ENCODE measurements at regions not wholly inside any gene's neighbourhood (a gene's known extent, or its start where the extent isn't known, plus 50 kb on each side); places are given as distances from the start of the nearest gene placed in this dataset.
"Not testable (repeated sequence)": the region's sequence is repeated elsewhere in the genome, so short reads cannot be mapped to it uniquely, and the experiment has no call there.

DNA sequence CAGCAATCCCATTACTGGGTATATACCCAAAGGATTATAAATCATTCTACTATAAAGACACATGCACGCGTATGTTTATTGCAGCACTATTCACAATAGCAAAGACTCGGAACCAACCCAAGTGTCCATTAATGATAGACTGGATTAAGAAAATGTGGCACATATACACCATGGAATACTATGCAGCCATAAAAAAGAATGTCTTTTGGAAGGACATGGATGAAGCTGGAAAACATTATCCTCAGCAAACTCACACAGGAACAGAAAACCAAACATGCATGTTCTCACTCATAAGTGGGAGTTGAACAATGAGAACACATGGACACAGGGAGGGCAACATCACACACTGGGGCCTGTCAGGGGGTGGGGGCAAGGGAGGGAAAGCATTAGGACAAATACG, 143.7 kb upstream of the IVNS1ABP start:
- DNase-seq, result not testable (repeated sequence)

DNA sequence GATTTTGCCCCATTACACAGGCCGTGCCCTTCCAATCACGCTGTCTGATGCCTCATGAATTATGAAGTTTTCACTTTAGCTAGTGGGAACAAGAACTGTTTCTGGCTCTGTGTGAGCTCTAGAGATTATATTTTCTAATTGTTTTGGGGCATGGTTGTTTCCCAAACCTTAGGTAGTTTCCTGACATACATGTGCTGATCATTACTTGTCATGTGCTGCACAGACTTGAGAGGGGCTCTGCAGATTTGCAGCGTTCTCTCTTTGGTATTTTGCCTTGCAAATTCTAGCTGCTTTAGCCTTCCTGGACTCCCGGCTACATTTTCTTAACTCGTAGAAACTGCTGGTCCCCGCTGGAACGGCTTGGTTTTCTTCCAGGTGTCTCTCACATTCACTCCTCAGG, 142.1 kb upstream of the IVNS1ABP start:
- DNase-seq, result no peak

DNA sequence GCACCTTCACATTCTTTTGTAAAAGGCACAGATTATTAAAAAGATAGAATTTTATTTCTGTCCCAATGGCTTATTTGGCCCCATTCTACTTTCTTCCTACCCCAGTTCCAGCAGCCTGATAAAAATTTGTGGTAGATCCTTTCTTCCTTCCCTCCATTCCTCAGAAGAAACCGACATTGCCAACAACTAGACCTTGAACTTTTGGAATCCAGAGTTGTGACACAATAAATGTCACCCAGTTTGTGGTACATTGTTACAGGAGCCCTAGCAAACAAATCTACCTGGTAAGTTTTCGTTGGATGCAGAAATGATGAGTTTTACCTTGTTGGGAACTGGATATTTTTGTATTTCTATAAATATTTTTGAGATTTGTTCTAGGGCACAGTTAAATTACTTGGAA, 141.6 kb upstream of the IVNS1ABP start:
- DNase-seq, result no peak

DNA sequence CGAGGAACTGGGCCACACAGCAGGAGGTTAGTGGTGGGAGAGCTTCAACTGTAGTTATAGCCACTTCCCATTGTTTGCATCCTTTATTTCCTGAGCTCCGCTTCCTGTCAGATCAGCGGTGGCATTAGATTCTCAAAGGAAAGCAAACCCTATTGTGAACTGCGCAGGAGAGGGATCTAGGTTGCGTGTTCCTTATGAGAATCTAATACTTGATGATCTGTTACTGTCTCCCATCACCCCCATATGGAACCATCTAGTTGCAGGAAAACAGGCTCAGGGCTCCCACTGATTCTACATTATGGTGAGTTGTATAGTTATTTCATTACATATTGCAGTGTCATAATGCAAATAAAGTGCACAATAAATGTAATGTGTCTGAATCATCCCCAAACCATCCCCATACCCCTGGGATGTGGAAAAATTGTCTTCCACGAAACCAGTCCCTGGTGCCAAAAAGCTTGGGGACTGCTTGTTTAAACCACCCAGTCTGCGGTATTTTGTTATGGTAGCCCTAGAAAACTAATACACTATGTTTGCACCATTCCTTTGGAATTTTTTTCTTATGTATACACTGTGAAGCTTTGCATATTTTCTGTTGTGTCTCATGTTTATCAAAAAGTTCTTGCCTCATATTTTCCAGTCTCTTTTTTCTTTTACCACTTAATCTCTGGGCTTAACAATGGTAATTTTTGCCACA, 136.6 kb upstream of the IVNS1ABP start:
- no peak for DNase-seq

DNA sequence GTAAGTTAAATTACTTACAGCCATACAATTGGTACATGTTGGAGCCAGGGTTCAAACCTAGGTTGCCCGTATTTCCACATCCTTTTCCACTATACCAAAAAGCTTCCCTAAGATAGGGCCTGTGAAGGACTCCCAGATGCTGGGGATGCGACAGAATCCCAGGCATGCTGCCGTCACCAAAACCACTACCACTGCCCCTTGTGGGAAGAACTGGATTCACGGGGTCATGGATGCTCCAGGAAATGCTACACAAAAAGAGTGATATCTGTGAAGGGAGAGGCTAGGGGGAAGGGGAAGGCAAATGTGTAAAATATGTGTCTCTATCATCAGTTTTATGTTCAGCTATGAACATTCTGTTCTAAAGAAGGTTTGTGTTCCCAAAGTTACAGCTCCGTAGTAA, 133.9 kb upstream of the IVNS1ABP start:
- DNase-seq, result no peak

DNA sequence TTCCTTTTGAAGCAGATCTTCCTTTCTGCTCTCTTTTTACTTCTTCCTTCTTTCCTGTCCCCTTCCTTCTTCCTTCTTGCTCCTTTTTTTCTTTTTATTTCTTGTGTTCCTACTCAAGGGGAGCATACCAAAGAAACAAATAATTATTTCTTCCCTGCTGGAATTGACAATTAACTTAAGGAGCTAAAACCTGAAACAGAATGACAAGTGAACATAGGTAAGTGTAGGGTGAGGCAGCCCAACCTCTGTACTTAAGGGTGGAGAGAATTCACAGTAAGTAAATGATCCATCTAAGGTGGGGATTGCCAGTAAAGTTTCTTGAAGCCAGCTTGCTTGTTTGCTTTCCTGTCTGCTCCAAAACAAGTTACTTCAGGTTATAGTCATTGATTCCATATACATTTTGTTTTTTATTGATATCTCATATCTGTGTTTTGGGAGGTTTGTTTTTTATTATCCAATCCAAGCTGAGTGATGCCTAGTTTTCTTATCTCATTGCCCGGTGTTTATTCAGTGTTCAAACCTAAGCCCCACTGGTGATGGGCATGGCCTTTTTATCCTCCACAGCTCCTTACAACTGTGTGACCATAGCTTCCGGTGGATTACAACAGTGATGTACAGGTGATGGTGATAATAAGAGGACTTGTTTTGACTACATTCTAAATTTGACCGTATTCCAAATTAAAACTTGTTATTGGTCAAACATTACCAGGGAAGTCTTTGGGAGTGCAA, 133.2 kb upstream of the IVNS1ABP start:
- no peak for DNase-seq

DNA sequence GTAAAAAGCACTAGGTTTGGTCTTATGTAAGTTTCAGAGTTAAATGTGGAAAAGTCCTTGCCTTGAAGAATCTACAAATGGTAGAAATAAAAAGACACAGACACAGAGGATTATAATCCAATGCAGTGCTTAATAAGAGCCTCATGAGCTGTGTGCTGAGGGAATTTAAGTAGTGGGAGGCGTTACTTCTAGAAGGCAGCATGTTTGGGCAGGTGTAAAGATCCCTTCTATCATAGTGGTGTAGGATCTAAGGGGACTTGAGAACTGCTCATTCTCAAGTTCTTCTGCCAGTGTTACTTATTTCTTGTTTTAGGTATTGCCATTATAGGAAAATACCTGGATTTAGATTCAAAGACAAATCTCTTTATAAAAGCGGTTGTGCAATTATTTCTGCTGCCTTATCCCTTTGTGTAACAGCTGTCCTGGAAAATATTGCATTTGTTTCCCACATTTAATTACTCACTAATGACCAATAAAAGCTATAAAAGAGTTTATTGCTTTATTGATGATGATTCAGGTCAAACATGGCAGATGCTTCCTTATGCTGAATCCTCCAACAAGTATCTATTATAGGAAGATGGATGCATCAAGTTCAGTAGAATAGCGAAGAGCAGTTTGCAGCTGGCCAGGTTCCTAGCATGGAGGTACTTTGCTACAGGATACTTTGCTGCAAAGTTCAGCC, 132.5 kb upstream of the IVNS1ABP start:
- no peak for DNase-seq

DNA sequence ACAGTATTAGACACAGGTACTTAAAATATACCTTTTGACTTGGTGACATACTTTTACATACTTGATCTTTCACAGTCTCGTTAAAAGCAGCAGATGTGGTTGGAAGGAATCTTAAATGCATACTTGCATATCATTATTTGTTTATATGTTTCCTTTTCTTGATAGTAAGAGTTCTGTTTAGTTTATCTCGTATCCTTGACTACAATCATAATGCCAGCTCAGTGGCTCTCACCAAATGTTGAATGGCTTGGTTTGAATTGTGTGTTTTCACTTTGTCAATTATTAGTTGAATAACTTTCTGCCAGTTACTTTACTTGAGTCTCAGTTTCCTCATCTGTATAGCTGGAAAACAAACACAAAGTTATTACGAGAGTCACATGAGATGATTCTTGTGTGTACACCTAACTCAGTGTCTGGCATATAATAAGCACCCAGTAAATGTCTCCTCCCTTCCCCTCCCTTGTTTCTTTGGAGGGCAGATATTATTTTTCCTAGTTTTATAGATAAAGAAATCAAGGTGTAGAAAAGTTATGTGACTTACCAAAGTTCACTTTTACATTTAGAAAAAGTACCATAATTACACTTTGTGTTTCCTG, 131.6 kb upstream of the IVNS1ABP start:
- DNase-seq, result no peak

DNA sequence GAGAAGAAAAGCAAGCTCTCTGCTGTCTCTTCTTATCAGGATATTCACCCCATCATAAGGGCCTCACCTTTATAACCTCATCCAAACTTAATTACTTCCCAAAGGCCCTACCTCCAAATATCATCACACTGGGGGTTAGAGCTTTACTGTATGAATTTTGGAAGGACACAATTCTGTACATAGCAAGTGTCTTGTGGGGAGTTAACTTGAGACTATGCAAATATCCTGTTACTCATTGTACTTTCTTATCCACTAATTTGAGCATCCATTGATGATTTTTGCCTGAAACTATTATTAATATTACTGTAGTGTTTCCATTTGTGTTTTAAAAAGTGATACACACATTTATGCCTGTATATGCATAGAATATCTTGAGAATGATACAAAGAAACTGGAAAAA, 129.1 kb upstream of the IVNS1ABP start:
- no peak for DNase-seq

DNA sequence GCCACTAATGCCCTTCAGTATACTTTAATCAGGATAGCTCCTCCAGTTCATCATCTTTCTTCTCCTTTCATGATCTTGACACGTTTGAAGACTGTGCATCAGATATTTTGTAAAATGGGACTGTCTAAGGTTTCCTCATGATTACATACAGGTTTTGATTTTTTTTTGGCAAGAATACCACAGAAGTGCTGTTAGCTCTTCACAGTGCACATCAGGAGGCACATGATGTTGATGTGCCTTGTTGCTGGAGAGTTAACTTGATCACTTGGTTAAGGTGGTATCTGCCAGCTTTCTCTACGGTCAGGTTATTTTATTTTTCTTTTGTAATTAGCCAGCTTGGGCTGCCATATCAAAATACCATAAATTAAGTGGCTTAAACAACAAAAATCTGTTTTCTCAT, 128.6 kb upstream of the IVNS1ABP start:
- DNase-seq, result no peak

DNA sequence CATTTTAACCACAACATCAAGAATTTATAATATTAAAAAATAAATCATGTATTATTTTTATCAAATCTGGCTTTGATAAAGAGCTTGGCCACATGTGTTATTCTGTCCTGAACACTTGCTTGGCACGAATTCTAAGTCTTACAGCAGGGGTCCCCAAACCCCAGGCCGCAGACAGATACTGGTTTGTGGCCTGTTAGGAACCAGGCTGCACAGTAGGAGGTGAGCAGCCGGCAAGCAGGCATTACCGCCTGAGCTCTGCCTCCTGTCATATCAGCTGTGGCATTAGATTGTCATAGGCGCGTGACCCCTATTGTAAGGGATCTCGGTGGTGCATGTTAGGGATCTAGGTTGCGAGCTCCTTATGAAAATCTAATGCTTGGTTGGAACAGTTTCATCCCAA, 127.6 kb upstream of the IVNS1ABP start:
- no peak for DNase-seq

DNA sequence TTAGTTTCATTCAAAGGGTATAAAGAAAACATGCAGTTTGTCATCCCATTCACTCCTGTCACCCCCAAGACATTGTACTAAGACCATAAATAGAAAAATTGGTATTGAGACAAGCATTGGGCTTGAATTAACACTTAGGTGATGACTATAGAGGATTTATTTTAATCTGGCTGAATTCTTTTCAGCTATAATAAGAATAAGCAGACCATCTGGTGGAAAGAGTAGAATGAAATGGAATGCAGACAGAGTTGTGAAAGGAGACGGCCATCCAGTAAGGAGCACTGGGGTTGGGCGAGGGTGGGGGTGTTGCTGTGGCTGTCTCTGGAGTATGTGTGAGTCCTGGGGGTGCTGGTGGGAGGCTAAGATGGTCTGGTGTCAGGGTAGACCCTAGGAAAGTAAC, 125.0 kb upstream of the IVNS1ABP start:
- no peak for DNase-seq

DNA sequence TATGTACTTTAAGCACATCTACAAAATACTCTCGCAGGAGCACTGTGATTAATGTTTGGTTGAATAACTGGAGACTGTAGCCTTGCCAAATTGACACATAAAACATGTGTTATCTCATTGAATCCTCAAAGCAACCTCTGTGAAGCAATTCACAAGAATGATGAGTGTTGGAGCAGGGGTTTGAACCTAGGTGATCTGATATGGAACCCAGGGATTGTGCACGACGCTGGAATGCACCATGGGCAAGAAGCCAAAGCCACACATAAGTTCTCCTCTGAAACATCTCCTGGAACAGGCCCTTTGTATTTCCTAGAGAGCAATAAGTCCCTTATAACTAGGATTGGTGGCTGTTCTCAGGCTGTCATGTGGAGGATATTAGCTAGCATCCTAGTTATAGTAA, 124.6 kb upstream of the IVNS1ABP start:
- DNase-seq, result no peak

DNA sequence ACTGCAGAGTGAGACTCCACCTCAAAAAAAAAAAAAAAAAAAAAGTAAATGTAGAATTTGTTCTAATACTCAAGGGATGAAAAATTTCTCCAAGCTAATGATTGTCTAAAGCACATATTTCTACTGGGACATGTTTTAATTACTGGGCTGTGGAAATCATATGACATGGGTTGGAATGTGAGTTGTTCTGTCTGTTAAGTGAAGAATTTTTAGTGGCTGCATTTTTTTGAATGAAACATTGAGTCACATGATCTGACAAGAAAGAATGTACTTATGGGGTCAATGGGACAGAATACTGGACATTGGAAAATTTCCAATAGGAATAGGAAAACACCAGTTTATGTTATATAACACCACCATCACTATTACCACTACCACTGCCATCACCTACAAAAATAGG, 123.8 kb upstream of the IVNS1ABP start:
- DNase-seq, result no peak

DNA sequence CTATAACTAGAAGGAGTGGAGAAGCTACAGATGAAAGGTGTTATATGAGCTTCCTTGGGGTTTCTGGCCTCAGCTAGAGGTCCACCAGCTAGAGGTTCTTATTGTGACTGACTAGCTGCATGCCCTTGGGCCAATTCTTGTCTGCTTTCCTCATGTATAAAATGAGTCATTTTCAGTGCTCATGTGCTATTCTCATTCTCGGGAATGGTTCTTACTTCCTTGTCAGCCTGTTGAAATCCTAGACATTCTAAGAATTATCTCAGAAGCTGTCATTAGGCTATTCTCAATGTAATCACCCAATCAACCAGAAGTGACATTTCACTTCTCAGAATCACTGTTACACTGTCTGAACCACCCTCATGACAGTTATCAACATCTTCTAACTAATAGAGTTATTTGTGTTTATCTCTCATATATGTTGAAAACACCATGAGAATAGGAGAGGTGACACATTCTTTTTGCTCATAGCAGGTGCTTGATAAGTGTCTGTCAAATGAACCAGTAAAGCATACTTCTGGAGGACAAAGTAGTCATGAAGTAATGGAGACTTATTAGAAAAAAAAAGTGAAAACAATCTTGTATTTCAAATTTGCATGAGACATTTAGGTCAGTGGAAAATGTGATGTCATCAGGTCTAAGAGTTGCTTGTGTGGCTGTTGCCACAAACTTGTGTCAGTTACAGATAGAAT, 122.8 kb upstream of the IVNS1ABP start:
- no peak for DNase-seq

DNA sequence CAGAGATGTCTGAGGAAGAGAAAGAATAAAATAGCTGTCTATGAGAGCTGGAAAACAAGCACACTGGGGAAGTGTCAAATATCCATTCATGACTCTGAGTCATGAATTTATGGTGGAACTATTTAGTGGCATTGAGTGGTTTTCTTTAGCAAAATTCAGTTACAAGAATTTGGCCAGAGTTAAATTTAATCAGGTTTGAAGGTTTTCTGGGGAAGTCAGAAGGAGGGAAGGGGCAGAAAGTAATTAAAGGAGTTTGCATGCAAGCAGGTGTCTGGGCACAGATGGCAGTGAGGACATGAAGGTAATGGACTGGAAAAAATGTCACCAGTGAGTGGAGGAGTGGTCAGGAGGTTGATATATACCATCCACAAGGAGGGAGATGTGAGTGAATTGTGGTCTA, 121.9 kb upstream of the IVNS1ABP start:
- no peak for DNase-seq

DNA sequence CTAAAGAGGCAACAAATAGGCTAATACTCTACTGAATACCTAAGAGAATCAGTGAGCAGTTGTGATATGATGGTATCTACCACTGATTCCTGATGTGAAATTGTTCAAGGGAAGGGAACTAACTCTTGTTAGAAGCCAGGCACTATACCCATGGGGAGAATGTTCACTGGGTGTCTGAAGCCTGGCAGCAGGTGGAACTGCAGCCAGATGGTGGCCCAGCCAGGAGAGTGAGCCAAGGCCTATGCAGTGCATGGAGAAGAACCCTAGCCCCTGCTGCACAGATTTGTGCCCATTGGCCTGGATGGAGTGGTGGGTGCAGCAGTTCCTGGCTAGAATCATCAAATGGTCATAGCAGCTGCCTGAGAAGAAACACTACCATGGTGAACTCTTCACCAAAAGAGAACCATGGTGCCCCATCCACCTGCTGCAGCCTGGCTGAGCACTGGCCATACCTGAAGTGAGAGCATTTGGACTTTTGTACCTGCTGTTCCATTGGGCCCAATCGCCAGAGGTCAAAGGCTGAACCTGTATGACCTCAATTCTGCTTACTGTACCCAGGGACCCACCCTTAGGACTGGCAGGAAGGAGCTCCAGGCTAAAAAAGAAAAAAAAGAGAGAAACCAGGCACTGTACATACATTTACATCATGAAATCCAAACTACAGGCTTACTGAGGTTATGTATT, 118.8 kb upstream of the IVNS1ABP start:
- no peak for DNase-seq

DNA sequence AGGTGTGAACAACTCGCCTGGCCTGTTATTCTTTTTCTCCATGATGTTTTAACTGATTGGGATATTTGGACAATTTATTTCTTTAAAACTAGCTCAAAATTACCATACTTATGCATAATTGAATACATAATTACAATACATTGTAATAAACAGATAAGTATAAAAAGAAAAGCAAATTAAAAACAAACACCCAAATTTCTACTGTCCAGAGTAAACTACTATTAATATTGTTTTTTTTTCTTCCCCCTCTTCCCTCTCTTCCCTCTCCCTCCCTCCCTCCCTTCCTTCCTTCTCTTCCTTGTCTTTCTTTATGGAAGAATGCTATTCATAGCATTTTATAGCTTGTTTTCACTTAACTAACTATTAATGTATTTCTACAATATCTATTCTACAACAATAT, 117.7 kb upstream of the IVNS1ABP start:
- no peak for DNase-seq

DNA sequence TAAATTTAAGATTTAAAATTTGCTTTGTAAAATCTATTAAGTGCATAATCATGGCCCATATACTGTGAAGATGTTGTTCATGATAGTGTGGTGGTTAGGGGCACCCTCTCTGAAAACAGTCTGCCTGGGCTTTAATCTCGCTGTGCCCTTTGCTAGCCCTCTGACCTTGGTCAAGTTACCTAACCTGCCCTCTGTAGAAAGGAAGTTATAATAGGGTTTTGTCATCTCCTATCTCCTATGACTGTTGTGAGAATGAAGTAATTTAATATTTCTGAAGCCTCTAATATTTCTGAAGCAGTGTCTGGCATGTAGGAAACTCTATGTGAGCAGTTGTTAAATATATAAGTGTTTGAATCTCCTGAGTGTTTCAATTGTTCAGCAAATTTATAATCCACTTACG, 116.6 kb upstream of the IVNS1ABP start:
- no peak for DNase-seq

DNA sequence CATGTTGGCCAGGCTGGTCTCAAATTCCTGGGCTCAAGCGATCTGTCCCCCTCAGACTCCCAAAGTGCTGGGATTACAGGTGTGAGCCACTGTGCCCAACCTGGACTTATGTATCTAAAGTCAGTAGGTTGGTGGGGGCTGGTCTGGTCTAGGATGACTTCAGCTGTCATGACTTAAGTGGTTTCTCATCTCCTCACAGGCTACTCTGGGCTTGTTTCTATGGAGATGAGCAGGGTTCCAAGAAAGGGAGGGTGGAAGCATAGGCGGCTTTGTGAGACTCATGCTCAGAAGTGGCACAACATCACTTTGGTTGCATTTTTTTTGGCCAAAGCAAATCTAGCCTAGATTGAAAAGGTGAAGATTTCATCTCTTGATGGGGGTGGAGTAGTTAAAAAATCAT, 115.9 kb upstream of the IVNS1ABP start:
- no peak for DNase-seq

DNA sequence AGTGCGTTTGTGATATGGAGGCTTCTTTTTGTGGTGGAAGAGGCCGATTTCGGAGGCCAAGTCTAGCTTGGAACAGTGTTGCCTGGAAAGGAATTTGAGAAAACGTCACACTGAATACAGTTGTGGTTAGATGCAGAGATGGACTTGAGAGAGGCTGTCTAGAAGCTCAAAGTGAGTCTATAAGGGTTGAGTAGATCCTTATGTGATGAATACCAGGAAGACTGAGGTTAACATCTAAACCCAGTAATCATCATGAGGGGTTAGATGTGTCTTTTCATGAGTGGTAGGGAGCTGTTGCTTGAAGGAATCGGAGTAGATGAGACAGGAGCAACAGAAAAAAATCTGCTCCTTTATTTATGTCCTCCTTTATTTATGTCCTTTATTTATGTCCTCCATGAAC, 114.6 kb upstream of the IVNS1ABP start:
- no peak for DNase-seq

DNA sequence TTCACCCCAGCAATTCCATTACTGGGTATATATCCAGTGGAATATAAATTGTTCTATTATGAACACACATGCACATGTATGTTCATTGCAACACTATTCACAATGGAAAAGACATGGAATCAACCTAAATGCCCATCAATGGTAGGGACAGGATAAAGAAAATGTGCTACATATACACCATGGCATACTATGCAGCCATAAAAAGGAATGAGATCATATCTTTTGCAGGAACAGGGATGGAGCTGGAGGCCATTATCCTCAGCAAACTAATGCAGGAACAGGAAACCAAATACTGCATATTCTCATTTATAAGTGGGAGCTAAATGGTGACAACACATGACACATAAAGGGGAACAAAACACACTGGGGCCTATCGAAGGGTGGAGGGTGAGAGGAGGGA, 112.6 kb upstream of the IVNS1ABP start:
- not testable (repeated sequence) for DNase-seq

DNA sequence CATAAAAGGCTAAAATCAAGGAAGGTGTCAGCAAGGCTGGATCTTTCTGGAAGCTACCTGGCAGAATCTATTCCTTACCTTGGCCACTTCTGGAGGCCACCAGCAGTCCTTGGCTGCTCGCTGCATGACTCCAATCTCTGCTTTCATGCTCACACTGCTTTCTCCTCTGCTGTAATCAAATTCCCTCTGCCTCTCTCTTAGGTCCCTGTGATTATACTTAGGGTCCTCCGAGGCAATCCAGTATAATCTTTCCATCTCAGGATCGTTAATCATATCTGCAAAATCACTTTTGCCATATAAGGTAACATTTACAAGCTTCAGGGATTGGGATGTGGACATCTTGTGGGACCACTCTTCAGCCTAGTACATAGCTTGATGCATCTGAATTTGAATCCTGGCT, 110.7 kb upstream of the IVNS1ABP start:
- no peak for DNase-seq
